GM15510 (cell line): ENCODE measurements at regions not wholly inside any gene's neighbourhood (a gene's known extent, or its start where the extent isn't known, plus 50 kb on each side); places are given as distances from the start of the nearest gene placed in this dataset.

ENCODE experiments used
- POLR2A ChIP-seq: IDR thresholded peaks from 3 replicates; pipeline ENCODE4 v1.6.1; 2011; ENCODE audit warnings: borderline replicate concordance; ENCODE audit not compliant: insufficient read length; ENCODE audit errors: extremely low read depth

- no peak for TF ChIP-seq POLR2A
These were observed 81.4 kb upstream of the ID2 start for GRCh38 chr2:8600456-8600855.

GRCh38 chr2:8602809-8603208 is 79.0 kb upstream of the ID2 start:
- TF ChIP-seq POLR2A = no peak

GRCh38 chr2:8604262-8604661 is 77.6 kb upstream of the ID2 start:
- no peak for TF ChIP-seq POLR2A

GRCh38 chr2:8605351-8606065 is 76.3 kb upstream of the ID2 start:
- no peak for TF ChIP-seq POLR2A

GRCh38 chr2:8606226-8606625 is 75.6 kb upstream of the ID2 start:
- TF ChIP-seq POLR2A = no peak

GRCh38 chr2:8606649-8607550 is 75.0 kb upstream of the ID2 start:
- no peak for TF ChIP-seq POLR2A

- TF ChIP-seq POLR2A = no peak
These were observed 74.2 kb upstream of the ID2 start for GRCh38 chr2:8607606-8608005.

GRCh38 chr2:8608411-8608954 is 73.4 kb upstream of the ID2 start:
- no peak for TF ChIP-seq POLR2A

GRCh38 chr2:8609357-8609811 is 72.5 kb upstream of the ID2 start:
- TF ChIP-seq POLR2A = no peak

GRCh38 chr2:8611246-8611645 is 70.6 kb upstream of the ID2 start:
- no peak for TF ChIP-seq POLR2A

- TF ChIP-seq POLR2A = no peak
These were observed 70.2 kb upstream of the ID2 start for GRCh38 chr2:8611700-8612099.

GRCh38 chr2:8612734-8613179 is 69.1 kb upstream of the ID2 start:
- no peak for TF ChIP-seq POLR2A

- TF ChIP-seq POLR2A = no peak
These were observed 67.2 kb upstream of the ID2 start for GRCh38 chr2:8614646-8615045.

GRCh38 chr2:8615252-8615575 is 66.6 kb upstream of the ID2 start:
- TF ChIP-seq POLR2A = no peak

GRCh38 chr2:8615576-8616281 is 66.1 kb upstream of the ID2 start:
- TF ChIP-seq POLR2A = no peak
